ENCODE measurements at regions not wholly inside any gene's neighbourhood (a gene's known extent, or its start where the extent isn't known, plus 50 kb on each side); places are given as distances from the start of the nearest gene placed in this dataset.

DNA sequence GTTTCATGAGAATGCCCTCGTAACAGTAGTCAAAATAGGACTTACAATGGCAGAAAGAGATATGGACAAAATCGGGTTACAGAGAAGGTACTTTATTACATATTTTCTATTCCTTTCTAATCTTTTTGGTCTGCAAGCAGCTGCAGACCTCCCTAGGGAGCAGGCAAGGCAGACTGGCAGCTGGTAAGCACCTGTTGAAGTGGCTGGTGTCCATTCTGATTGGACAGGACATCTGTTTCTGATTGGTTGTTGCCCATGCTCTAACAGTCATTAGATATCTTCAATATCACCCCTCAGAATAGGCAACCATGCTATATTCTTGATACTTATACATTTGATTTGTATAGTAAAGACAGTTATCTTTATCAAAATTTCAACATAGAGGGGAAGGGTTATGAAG, 606.3 kb downstream of the KCNJ2 start:
- H3K4me1 Mint-ChIP-seq, result no peaks in the 10 kb centered on the region
- Histone ChIP-seq H3K4me1 (ENCODE audit: insufficient read depth) (no peaks in the 10 kb centered on the region), H3K9me2 (ENCODE audit: insufficient read depth) (no peaks in the 10 kb centered on the region), H2AFZ (no peak overlapping the region), H3K27me3 (ENCODE audit: insufficient read depth) (no peaks in the 10 kb centered on the region), H3K4me2 (no peak overlapping the region), H3K27ac (ENCODE audit: low read depth) (no peak overlapping the region), H3K79me2 (replicated peaks; ENCODE audit: insufficient read depth) (no peaks in the 10 kb centered on the region), H3K36me3 (ENCODE audit: insufficient read depth) (no peaks in the 10 kb centered on the region), H4K20me1 (replicated peaks; ENCODE audit: insufficient read depth) (no peaks in the 10 kb centered on the region), H3K4me3 (no peak overlapping the region), H3F3A (replicated peaks; ENCODE audit: low read depth) (no peaks in the 10 kb centered on the region)
- no peak overlapping the region for H3K27ac Mint-ChIP-seq
- no peak overlapping the region for H3K4me3 Mint-ChIP-seq
- DNase-seq (ENCODE audit: low spot score) (no peak), ATAC-seq (no peak)
- no peak for TF ChIP-seq JUNB (IDR thresholded peaks at IDR 0.05; ENCODE audit: unreplicated experiment)
- no peak for TF ChIP-seq CREB1 (CRISPR knock-in tag; IDR thresholded peaks at IDR 0.05; ENCODE audit: low read depth)
- TF ChIP-seq, protein P1, sequence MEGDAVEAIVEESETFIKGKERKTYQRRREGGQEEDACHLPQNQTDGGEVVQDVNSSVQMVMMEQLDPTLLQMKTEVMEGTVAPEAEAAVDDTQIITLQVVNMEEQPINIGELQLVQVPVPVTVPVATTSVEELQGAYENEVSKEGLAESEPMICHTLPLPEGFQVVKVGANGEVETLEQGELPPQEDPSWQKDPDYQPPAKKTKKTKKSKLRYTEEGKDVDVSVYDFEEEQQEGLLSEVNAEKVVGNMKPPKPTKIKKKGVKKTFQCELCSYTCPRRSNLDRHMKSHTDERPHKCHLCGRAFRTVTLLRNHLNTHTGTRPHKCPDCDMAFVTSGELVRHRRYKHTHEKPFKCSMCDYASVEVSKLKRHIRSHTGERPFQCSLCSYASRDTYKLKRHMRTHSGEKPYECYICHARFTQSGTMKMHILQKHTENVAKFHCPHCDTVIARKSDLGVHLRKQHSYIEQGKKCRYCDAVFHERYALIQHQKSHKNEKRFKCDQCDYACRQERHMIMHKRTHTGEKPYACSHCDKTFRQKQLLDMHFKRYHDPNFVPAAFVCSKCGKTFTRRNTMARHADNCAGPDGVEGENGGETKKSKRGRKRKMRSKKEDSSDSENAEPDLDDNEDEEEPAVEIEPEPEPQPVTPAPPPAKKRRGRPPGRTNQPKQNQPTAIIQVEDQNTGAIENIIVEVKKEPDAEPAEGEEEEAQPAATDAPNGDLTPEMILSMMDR (conservative IDR thresholded peaks at IDR 0.05; ENCODE audit: low read depth in 2 of 2), result no peak
- no peak for TF ChIP-seq EZH2 (IDR thresholded peaks at IDR 0.05; ENCODE audit: low read depth, unreplicated experiment)
- TF ChIP-seq POLR2AphosphoS5 (IDR thresholded peaks at IDR 0.05; ENCODE audit: low read depth), result no peak
- no peak for TF ChIP-seq EZH2phosphoT487 (IDR thresholded peaks at IDR 0.05; ENCODE audit: unreplicated experiment)
- TF ChIP-seq, protein P2, sequence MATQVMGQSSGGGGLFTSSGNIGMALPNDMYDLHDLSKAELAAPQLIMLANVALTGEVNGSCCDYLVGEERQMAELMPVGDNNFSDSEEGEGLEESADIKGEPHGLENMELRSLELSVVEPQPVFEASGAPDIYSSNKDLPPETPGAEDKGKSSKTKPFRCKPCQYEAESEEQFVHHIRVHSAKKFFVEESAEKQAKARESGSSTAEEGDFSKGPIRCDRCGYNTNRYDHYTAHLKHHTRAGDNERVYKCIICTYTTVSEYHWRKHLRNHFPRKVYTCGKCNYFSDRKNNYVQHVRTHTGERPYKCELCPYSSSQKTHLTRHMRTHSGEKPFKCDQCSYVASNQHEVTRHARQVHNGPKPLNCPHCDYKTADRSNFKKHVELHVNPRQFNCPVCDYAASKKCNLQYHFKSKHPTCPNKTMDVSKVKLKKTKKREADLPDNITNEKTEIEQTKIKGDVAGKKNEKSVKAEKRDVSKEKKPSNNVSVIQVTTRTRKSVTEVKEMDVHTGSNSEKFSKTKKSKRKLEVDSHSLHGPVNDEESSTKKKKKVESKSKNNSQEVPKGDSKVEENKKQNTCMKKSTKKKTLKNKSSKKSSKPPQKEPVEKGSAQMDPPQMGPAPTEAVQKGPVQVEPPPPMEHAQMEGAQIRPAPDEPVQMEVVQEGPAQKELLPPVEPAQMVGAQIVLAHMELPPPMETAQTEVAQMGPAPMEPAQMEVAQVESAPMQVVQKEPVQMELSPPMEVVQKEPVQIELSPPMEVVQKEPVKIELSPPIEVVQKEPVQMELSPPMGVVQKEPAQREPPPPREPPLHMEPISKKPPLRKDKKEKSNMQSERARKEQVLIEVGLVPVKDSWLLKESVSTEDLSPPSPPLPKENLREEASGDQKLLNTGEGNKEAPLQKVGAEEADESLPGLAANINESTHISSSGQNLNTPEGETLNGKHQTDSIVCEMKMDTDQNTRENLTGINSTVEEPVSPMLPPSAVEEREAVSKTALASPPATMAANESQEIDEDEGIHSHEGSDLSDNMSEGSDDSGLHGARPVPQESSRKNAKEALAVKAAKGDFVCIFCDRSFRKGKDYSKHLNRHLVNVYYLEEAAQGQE (IDR thresholded peaks at IDR 0.05; ENCODE audit: unreplicated experiment), result no peak
- no peak for TF ChIP-seq ZNF114 (CRISPR knock-in tag; IDR thresholded peaks at IDR 0.05)
- TF ChIP-seq STAT1 (IDR thresholded peaks at IDR 0.05; ENCODE audit: unreplicated experiment), result no peak
- TF ChIP-seq, protein P3, sequence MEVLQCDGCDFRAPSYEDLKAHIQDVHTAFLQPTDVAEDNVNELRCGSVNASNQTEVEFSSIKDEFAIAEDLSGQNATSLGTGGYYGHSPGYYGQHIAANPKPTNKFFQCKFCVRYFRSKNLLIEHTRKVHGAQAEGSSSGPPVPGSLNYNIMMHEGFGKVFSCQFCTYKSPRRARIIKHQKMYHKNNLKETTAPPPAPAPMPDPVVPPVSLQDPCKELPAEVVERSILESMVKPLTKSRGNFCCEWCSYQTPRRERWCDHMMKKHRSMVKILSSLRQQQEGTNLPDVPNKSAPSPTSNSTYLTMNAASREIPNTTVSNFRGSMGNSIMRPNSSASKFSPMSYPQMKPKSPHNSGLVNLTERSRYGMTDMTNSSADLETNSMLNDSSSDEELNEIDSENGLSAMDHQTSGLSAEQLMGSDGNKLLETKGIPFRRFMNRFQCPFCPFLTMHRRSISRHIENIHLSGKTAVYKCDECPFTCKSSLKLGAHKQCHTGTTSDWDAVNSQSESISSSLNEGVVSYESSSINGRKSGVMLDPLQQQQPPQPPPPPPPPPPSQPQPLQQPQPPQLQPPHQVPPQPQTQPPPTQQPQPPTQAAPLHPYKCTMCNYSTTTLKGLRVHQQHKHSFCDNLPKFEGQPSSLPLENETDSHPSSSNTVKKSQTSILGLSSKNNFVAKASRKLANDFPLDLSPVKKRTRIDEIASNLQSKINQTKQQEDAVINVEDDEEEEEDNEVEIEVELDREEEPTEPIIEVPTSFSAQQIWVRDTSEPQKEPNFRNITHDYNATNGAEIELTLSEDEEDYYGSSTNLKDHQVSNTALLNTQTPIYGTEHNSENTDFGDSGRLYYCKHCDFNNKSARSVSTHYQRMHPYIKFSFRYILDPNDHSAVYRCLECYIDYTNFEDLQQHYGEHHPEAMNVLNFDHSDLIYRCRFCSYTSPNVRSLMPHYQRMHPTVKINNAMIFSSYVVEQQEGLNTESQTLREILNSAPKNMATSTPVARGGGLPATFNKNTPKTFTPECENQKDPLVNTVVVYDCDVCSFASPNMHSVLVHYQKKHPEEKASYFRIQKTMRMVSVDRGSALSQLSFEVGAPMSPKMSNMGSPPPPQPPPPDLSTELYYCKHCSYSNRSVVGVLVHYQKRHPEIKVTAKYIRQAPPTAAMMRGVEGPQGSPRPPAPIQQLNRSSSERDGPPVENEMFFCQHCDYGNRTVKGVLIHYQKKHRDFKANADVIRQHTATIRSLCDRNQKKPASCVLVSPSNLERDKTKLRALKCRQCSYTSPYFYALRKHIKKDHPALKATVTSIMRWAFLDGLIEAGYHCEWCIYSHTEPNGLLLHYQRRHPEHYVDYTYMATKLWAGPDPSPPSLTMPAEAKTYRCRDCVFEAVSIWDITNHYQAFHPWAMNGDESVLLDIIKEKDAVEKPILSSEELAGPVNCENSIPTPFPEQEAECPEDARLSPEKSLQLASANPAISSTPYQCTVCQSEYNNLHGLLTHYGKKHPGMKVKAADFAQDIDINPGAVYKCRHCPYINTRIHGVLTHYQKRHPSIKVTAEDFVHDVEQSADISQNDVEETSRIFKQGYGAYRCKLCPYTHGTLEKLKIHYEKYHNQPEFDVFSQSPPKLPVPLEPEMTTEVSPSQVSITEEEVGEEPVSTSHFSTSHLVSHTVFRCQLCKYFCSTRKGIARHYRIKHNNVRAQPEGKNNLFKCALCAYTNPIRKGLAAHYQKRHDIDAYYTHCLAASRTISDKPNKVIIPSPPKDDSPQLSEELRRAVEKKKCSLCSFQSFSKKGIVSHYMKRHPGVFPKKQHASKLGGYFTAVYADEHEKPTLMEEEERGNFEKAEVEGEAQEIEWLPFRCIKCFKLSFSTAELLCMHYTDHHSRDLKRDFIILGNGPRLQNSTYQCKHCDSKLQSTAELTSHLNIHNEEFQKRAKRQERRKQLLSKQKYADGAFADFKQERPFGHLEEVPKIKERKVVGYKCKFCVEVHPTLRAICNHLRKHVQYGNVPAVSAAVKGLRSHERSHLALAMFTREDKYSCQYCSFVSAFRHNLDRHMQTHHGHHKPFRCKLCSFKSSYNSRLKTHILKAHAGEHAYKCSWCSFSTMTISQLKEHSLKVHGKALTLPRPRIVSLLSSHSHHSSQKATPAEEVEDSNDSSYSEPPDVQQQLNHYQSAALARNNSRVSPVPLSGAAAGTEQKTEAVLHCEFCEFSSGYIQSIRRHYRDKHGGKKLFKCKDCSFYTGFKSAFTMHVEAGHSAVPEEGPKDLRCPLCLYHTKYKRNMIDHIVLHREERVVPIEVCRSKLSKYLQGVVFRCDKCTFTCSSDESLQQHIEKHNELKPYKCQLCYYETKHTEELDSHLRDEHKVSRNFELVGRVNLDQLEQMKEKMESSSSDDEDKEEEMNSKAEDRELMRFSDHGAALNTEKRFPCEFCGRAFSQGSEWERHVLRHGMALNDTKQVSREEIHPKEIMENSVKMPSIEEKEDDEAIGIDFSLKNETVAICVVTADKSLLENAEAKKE (CRISPR knock-in tag; IDR thresholded peaks at IDR 0.05), result no peak
- no peak for TF ChIP-seq ZNF331 (CRISPR knock-in tag; IDR thresholded peaks at IDR 0.05; ENCODE audit: low read depth)
- no peak for TF ChIP-seq NANOG (IDR thresholded peaks at IDR 0.05; ENCODE audit: borderline replicate concordance)
- TF ChIP-seq, protein P4, sequence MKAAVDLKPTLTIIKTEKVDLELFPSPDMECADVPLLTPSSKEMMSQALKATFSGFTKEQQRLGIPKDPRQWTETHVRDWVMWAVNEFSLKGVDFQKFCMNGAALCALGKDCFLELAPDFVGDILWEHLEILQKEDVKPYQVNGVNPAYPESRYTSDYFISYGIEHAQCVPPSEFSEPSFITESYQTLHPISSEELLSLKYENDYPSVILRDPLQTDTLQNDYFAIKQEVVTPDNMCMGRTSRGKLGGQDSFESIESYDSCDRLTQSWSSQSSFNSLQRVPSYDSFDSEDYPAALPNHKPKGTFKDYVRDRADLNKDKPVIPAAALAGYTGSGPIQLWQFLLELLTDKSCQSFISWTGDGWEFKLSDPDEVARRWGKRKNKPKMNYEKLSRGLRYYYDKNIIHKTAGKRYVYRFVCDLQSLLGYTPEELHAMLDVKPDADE (IDR thresholded peaks at IDR 0.05), result no peak
- H3K27me3 Mint-ChIP-seq (ENCODE audit: insufficient read depth, low read depth, poor library complexity), result no peaks in the 10 kb centered on the region
- H3K9me3 Mint-ChIP-seq, result no peaks in the 10 kb centered on the region
- no peaks in the 10 kb centered on the region for H3K36me3 Mint-ChIP-seq (ENCODE audit: low read depth)

All from GM23338 (cell line).